Cardiac fibroblast (primary cell): ENCODE measurements at regions not wholly inside any gene's neighbourhood (a gene's known extent, or its start where the extent isn't known, plus 50 kb on each side); places are given as distances from the start of the nearest gene placed in this dataset.
A peak's percentile ranks its signal among the peaks of the same experiment; 100 is the strongest.

ENCODE experiments used
- DNase-seq, 2 donors: peaks; one replicate each; pipeline versions ENCODE4 v3.0.0 to v3.0.0-alpha.2; 2010; ENCODE audit warnings: low read depth in 2 of 2
- H3K4me3 ChIP-seq, 2 donors: replicated peaks in 1 of 2; 1 replicate in 1 of 2; 2 replicates in 1 of 2; pipeline ENCODE4 v1.5.1; 2011; ENCODE audit warnings: low read depth in 2 of 2, low read length in 2 of 2, mild to moderate bottlenecking in 2 of 2, moderate library complexity in 1 of 2
- TF ChIP-seq, protein P1 (sequence below): IDR thresholded peaks from one replicate; pipeline ENCODE4 v1.5.1; 2011; ENCODE audit warnings: low read depth, mild to moderate bottlenecking, low read length, inconsistent platforms

DNA sequence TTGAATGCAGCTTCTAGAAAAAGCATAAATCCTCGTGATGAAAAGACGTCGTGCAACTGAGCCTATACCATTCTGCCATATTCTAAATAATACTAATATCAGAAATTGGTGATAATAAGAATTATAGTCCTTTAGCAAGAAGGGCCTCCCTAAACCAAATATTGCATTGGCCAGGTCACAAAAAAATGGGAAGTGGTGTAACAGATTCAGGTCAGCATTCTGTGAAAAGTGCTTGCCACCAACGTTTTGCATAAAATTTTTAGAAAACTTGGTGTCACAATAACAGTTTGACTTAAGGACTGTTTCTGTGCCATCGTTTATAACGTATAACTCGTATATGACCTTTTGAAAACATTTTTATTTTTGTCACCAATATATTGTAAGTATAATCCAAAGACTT, 603.6 kb downstream of the CPS1 start:
- no peak overlapping the region for H3K4me3 ChIP-seq
- no peak for DNase-seq
- TF ChIP-seq, protein P1, sequence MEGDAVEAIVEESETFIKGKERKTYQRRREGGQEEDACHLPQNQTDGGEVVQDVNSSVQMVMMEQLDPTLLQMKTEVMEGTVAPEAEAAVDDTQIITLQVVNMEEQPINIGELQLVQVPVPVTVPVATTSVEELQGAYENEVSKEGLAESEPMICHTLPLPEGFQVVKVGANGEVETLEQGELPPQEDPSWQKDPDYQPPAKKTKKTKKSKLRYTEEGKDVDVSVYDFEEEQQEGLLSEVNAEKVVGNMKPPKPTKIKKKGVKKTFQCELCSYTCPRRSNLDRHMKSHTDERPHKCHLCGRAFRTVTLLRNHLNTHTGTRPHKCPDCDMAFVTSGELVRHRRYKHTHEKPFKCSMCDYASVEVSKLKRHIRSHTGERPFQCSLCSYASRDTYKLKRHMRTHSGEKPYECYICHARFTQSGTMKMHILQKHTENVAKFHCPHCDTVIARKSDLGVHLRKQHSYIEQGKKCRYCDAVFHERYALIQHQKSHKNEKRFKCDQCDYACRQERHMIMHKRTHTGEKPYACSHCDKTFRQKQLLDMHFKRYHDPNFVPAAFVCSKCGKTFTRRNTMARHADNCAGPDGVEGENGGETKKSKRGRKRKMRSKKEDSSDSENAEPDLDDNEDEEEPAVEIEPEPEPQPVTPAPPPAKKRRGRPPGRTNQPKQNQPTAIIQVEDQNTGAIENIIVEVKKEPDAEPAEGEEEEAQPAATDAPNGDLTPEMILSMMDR, result no peak

DNA sequence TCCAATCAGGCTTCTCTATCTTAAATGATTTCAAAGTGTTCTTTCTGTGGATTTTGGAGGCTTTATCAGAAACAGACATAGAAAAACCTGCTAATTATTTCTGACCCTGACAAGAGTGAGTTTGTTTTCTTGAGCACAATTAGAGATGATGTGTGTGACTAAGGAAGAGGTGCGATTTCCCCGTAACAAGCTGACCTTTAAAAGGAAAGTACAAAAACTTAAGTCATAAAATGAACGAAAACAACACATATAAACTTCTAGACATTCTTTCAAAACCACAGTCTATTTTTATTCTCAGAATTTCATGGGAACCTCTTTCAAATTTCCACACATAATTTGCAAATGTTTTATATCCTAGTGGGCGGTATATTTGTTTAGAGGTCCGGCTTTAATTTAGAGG, 604.8 kb downstream of the CPS1 start:
- no peak overlapping the region for H3K4me3 ChIP-seq
- TF ChIP-seq, protein P1, result no peak
- peak in 1 of 2 donors; percentile 12 for DNase-seq

DNA sequence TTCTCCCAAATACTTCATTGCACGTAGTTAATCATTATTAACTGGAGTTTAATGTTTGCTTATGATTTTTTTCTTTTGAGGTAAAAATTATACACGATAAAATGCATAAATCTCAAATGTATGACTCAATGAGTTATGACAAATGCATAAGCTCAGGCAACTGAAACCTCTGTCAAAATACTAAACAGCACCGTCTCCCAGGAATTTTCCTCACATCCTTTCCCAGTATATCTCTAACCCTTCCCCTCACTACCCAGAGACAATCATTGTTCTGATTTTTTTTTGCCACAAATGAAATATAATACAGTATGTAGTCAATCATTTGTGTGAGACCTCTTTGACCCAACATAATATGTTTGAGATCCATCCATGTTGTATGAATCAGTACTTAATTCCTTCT, 606.5 kb downstream of the CPS1 start:
- H3K4me3 ChIP-seq, result no peak overlapping the region
- TF ChIP-seq, protein P1, result no peak
- DNase-seq, result peak in 1 of 2 donors; percentile 25

DNA sequence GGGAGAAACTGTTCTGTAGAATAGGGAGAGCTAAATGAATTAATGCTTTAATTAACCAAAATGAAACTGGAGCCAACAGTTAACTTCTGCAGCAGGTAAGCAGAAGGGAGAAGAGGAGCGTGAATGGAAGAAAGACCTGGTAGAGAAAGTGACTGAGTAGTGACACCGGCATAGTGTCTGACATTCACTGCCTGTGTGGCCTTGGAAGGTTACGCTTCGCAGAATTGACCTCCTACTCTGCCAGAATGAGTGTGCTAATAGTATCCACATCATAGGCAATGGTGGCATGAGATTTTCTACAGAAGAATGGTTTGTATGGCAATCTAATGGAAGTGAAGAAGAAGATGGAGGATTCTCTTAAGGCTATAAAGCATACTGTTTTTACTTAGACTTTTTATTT, 614.4 kb downstream of the CPS1 start:
- no peak for DNase-seq
- TF ChIP-seq, protein P1, result no peak
- H3K4me3 ChIP-seq, result no peak overlapping the region

GRCh38 chr2:211174021-211174420, 617.6 kb downstream of the CPS1 start:
- TF ChIP-seq, protein P1, result no peak

DNA sequence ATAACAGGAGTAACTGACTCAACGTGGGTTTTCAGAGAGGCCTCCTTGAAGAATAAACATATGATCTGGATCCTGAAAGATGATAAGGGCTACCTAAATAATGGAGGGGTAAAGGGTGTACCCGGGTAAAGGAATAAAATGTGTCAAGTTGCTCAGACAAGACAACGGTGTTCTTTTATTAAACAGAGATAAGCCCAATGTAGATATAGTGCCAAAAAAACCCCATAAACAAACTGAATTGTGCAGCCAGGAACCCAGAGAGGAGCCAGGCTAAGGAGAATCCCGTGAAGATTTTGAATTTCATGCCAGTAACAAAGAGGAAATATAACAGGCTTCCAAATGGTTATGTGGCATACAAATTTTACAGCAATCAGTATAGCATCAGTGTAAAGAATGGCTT, 618.2 kb downstream of the CPS1 start:
- no peak overlapping the region for H3K4me3 ChIP-seq
- DNase-seq, result no peak
- TF ChIP-seq, protein P1, result no peak

More at GRCh38 chr2:211174021-211174420, 617.6 kb downstream of the CPS1 start:
- DNase-seq, result no peak
- no peak overlapping the region for H3K4me3 ChIP-seq

- TF ChIP-seq, protein P1, result no peak
- peak in 1 of 2 donors; percentile 6 for DNase-seq
- H3K4me3 ChIP-seq, result no peak overlapping the region
These were observed 619.6 kb downstream of the CPS1 start for GRCh38 chr2:211175956-211176355.
